H1 (cell line): ENCODE measurements at regions not wholly inside any gene's neighbourhood (a gene's known extent, or its start where the extent isn't known, plus 50 kb on each side); places are given as distances from the start of the nearest gene placed in this dataset.

ENCODE experiments used
- MAX ChIP-seq: IDR thresholded peaks from 2 replicates; pipeline ENCODE4 v1.6.1; 2012; ENCODE audit warnings: inconsistent platforms
- RAD21 ChIP-seq, 2 experiments: IDR thresholded peaks in 1 of 2; conservative IDR thresholded peaks in 1 of 2; 2 replicates each; pipeline ENCODE4 v1.6.1; 2011; ENCODE audit warnings: low read depth in 2 of 2, low read length in 2 of 2, improper control_type of control experiment in 1 of 2, inconsistent platforms in 1 of 2, mild to moderate bottlenecking in 1 of 2, moderate library complexity in 1 of 2
- USF2 ChIP-seq: IDR thresholded peaks from 2 replicates; pipeline ENCODE4 v1.6.1; 2011; ENCODE audit warnings: low read length, improper control_type of control experiment
- YY1 ChIP-seq: IDR thresholded peaks from 2 replicates; pipeline ENCODE4 v1.6.1; 2011; ENCODE audit warnings: low read depth, mild to moderate bottlenecking, low read length
- ZNF274 ChIP-seq: IDR thresholded peaks from 2 replicates; pipeline ENCODE4 v1.7.0; 2012; ENCODE audit warnings: low read length, borderline replicate concordance; ENCODE audit errors: extremely low read depth

- TF ChIP-seq MAX (no peak), YY1 (no peak), RAD21 (IDR thresholded peaks at IDR 0.05 in 1 of 2, conservative IDR thresholded peaks at IDR 0.05 in 1 of 2; ENCODE audit: low read depth in 2 of 2, low read length in 2 of 2) (no peak), ZNF274 (no peak), USF2 (no peak)
Measured at GRCh38 chr12:92402415-92402814, 256.8 kb upstream of the BTG1 start (continued).
